ENCODE measurements at regions not wholly inside any gene's neighbourhood (a gene's known extent, or its start where the extent isn't known, plus 50 kb on each side); places are given as distances from the start of the nearest gene placed in this dataset.

- no peak for TF ChIP-seq CTCF (IDR thresholded peaks at IDR 0.05; ENCODE audit: poor library complexity, severe bottlenecking)
- TF ChIP-seq EZH2 (IDR thresholded peaks at IDR 0.05; ENCODE audit: borderline replicate concordance, insufficient read depth, low read length, poor library complexity, severe bottlenecking) = no peak
- TF ChIP-seq SMC3 (conservative IDR thresholded peaks at IDR 0.05; ENCODE audit: poor library complexity) = no peak
- TF ChIP-seq TAF1 (IDR thresholded peaks at IDR 0.05; ENCODE audit: low read depth) = no peak
- TF ChIP-seq REST (IDR thresholded peaks at IDR 0.05; ENCODE audit: borderline replicate concordance) = no peak
- no peak for TF ChIP-seq POLR2AphosphoS5 (IDR thresholded peaks at IDR 0.05)
These were observed 298.2 kb upstream of the KLF3 start for GRCh38 chr4:38365748-38366310.
